HepG2 (cell line): ENCODE measurements at regions not wholly inside any gene's neighbourhood (a gene's known extent, or its start where the extent isn't known, plus 50 kb on each side); places are given as distances from the start of the nearest gene placed in this dataset.

Experiments
- ATAC-seq: fragments of 200-7000 bp; cut with Tn5 transposase; 3 replicates; pipeline ENCODE4 v1.9.1; 2020; ENCODE audit warnings: mild to moderate bottlenecking, moderate library complexity
- BruUV-seq: library from RNA; stranded (reverse); fragments of 400-500 nt; replicated peaks from 2 replicates; lab custom pipeline; 2021; lab: Mats Ljungman, UMichigan
- CTCF ChIA-PET: fragments of 300-600 bp; formaldehyde crosslinking; extraction: SDS; loops from one replicate; lab custom pipeline; 2021; ENCODE audit warnings: low total read pairs, inconsistent platforms, low intra/inter-chr PET ratio; lab: Yijun Ruan, JAX
- POLR2A ChIA-PET: fragments of 350-600 bp; sonication (Branson Sonifier 250); formaldehyde crosslinking; loops from one replicate; lab custom pipeline; 2020; ENCODE audit warnings: antibody characterized with exemption, inconsistent platforms; lab: Yijun Ruan, JAX
- DNase-seq: peaks from one replicate; pipeline ENCODE4 v3.0.0-alpha.2; 2015; ENCODE audit warnings: low spot score
- FAIRE-seq: peaks from 3 replicates; lab custom pipeline; 2011; peaks lifted over from hg19 to GRCh38; lab: Jason Lieb, UNC
- H2AFZ ChIP-seq: one replicate; pipeline ENCODE4 v1.6.1; 2011; ENCODE audit warnings: low read length, inconsistent platforms
- H3K27ac ChIP-seq: fragments of 300-600 bp; 3 replicates; pipeline ENCODE4 v1.8.0; 2011; ENCODE audit warnings: mixed run types, mild to moderate bottlenecking, mixed read lengths, low read length, inconsistent platforms; ENCODE audit not compliant: insufficient read depth; ENCODE audit errors: extremely low read length
- H3K27me3 ChIP-seq, 2 experiments: fragments of 200-600 bp in 1 of 2; 2 replicates in 1 of 2; 3 replicates in 1 of 2; pipeline versions ENCODE4 v1.6.0 to v1.8.0; 2011; ENCODE audit warnings: low read length in 2 of 2, mild to moderate bottlenecking in 2 of 2, moderate library complexity in 2 of 2, inconsistent platforms in 1 of 2; ENCODE audit not compliant: insufficient read depth in 2 of 2, control insufficient read depth in 1 of 2
- H3K36me3 ChIP-seq, 2 experiments: fragments of 200-600 bp in 1 of 2; replicated peaks in 1 of 2; 2 replicates in 1 of 2; 3 replicates in 1 of 2; pipeline versions ENCODE4 v1.5.1 to v1.8.0; 2011; ENCODE audit warnings: low read length in 2 of 2, inconsistent platforms in 1 of 2; ENCODE audit not compliant: insufficient read depth in 2 of 2, control insufficient read depth in 1 of 2
- H3K4me1 ChIP-seq: 2 replicates; pipeline ENCODE4 v1.5.1; 2012; ENCODE audit warnings: low read length, inconsistent platforms; ENCODE audit not compliant: insufficient read depth
- H3K4me2 ChIP-seq: 2 replicates; pipeline ENCODE4 v1.6.0; 2011; ENCODE audit warnings: low read depth, low read length, inconsistent platforms
- H3K4me3 ChIP-seq, 3 experiments: fragments of 200-600 bp in 1 of 3; sonication (generic), shearing (Covaris generic) in 1 of 3; replicated peaks in 1 of 3; 2 replicates each; pipeline ENCODE4 v1.5.1; 2011 to 2016; ENCODE audit warnings: low read length in 3 of 3, inconsistent platforms in 2 of 3, low read depth in 2 of 3, mild to moderate bottlenecking in 2 of 3, control low read depth in 1 of 3, mixed read lengths in 1 of 3; ENCODE audit not compliant: insufficient read depth in 1 of 3
- H3K79me2 ChIP-seq: one replicate; pipeline ENCODE4 v1.6.1; 2011; ENCODE audit warnings: low read length, inconsistent platforms; ENCODE audit not compliant: insufficient read depth
- H3K9ac ChIP-seq: 2 replicates; pipeline ENCODE4 v1.6.0; 2011; ENCODE audit warnings: mild to moderate bottlenecking, low read depth, low read length, inconsistent platforms; ENCODE audit not compliant: insufficient read depth
- H3K9me3 ChIP-seq: 2 replicates; pipeline ENCODE4 v1.5.1; 2012; ENCODE audit warnings: mild to moderate bottlenecking, low read length
- H4K20me1 ChIP-seq: 2 replicates; pipeline ENCODE4 v1.6.0; 2011; ENCODE audit warnings: inconsistent platforms, mild to moderate bottlenecking, low read length, moderate library complexity; ENCODE audit not compliant: insufficient read depth
- ARNT ChIP-seq: fragments of 450-650 bp; IDR thresholded peaks from 2 replicates; pipeline ENCODE4 v1.6.1; 2017
- BCLAF1 ChIP-seq: fragments of 450-650 bp; IDR thresholded peaks from 2 replicates; pipeline ENCODE4 v1.6.1; 2017; ENCODE audit warnings: mild to moderate bottlenecking
- HDAC6 ChIP-seq: fragments of 200-600 bp; sonication (generic); IDR thresholded peaks from 2 replicates; pipeline ENCODE4 v1.7.0; 2017; ENCODE audit warnings: mild to moderate bottlenecking, antibody characterized with exemption, low read length, low read depth
- KLF15 ChIP-seq: sonication (generic); formaldehyde crosslinking; IDR thresholded peaks from 2 replicates; pipeline ENCODE4 v1.8.1; 2023; ENCODE audit warnings: borderline replicate concordance, mild to moderate bottlenecking, inconsistent platforms, missing genetic modification reagents, mixed read lengths
- MAX ChIP-seq: IDR thresholded peaks from 2 replicates; pipeline ENCODE4 v1.6.1; 2012; ENCODE audit warnings: inconsistent platforms
- REPIN1 ChIP-seq: sonication (generic); formaldehyde crosslinking; IDR thresholded peaks from 2 replicates; pipeline ENCODE4 v1.8.0; 2022; ENCODE audit warnings: missing genetic modification reagents, low read depth, mild to moderate bottlenecking, borderline replicate concordance
- SMAD1 ChIP-seq: sonication (generic); formaldehyde crosslinking; IDR thresholded peaks from 2 replicates; pipeline ENCODE4 v1.4.0; 2020; ENCODE audit warnings: missing genetic modification reagents, low read depth, mild to moderate bottlenecking, borderline replicate concordance
- ZNF83 ChIP-seq: sonication (generic); formaldehyde crosslinking; IDR thresholded peaks from 2 replicates; pipeline ENCODE4 v1.4.0; 2020; ENCODE audit warnings: missing genetic modification reagents, mild to moderate bottlenecking, borderline replicate concordance
- WGBS: methylation state at CpG from one replicate; pipeline ENCODE4 v1.1.6; 2017; ENCODE audit warnings: low lambda C conversion rate; 5-methylcytosine and 5-hydroxymethylcytosine counted together
- in situ Hi-C: cut with HindIII; loops from 2 replicates; pipeline ENCODE4 v1.10.0; 2017; ENCODE audit warnings: low pct_unique_long_range_greater_than_20kb; ENCODE audit not compliant: extremely low pct_ligation_motif_present
- intact Hi-C: fragments of 100-400 bp; cut with micrococcal nuclease; formaldehyde crosslinking; loops from one replicate; pipeline ENCODE4 v1.10.0; 2022; ENCODE audit not compliant: unreplicated experiment

GRCh38 chr13:28603043-28603664 is 55.8 kb upstream of the POMP start:
- WGBS: 2% methylated on average over 6 of the region's 6 CpGs
- TF ChIP-seq ARNT (no peak), HDAC6 (no peak), MAX (no peak), ZNF83 (CRISPR knock-in tag) (no peak), REPIN1 (CRISPR knock-in tag) (no peak), SMAD1 (CRISPR knock-in tag) (no peak), BCLAF1 (no peak), KLF15 (CRISPR knock-in tag) (no peak)
- H3K36me3 ChIP-seq: no peaks in the 10 kb centered on the region
- no peak overlapping the region for H3K4me2 ChIP-seq
- intact Hi-C loops (no loop called here), in situ Hi-C loops (no loop called here)
- ATAC-seq: no peak
- BruUV-seq: no TSS peak
- no peaks in the 10 kb centered on the region; a peak in 1 of 5 replicates for H3K27me3 ChIP-seq
- no peak for FAIRE-seq
- ChIA-PET POLR2A (no interaction called here), CTCF (no interaction called here)
- H3K9me3 ChIP-seq: no peaks in the 10 kb centered on the region
- H3K27ac ChIP-seq: no peak overlapping the region
- no peaks in the 10 kb centered on the region for H4K20me1 ChIP-seq
- no peaks in the 10 kb centered on the region for H3K79me2 ChIP-seq
- no peak overlapping the region for H3K9ac ChIP-seq
- H3K4me1 ChIP-seq: no peaks in the 10 kb centered on the region
- no peak overlapping the region for H3K4me3 ChIP-seq
- H2AFZ ChIP-seq: no peak overlapping the region
- no peak for DNase-seq
